HFFc6 (cell line): ENCODE measurements at regions not wholly inside any gene's neighbourhood (a gene's known extent, or its start where the extent isn't known, plus 50 kb on each side); places are given as distances from the start of the nearest gene placed in this dataset.

ENCODE experiments used
- DNase-seq: peaks from one replicate; pipeline ENCODE4 v3.0.0-alpha.2; 2018
- H3K27ac Mint-ChIP-seq: 2 replicates; pipeline ENCODE4 v1.8.0; 2020; ENCODE audit warnings: mild to moderate bottlenecking, mixed read lengths
- H3K27me3 Mint-ChIP-seq: 2 replicates; pipeline ENCODE4 v1.8.0; 2021; ENCODE audit warnings: mild to moderate bottlenecking, moderate library complexity, mixed read lengths; ENCODE audit not compliant: insufficient read depth
- H3K36me3 Mint-ChIP-seq: 2 replicates; pipeline ENCODE4 v1.8.0; 2021; ENCODE audit warnings: low read depth, mixed read lengths
- H3K4me1 Mint-ChIP-seq: 2 replicates; pipeline ENCODE4 v1.8.0; 2020; ENCODE audit warnings: low read depth, mixed read lengths
- H3K4me3 Mint-ChIP-seq: 2 replicates; pipeline ENCODE4 v1.8.0; 2020; ENCODE audit warnings: mild to moderate bottlenecking, moderate library complexity, mixed read lengths
- H3K9me3 Mint-ChIP-seq: 2 replicates; pipeline ENCODE4 v1.8.0; 2020; ENCODE audit warnings: mild to moderate bottlenecking, mixed read lengths
- CTCF ChIP-seq: fragments of 200-600 bp; sonication (generic); IDR thresholded peaks from 2 replicates; pipeline ENCODE4 v1.5.0; 2021; ENCODE audit warnings: antibody characterized with exemption, mild to moderate bottlenecking

- DNase-seq = no peak
- Mint-ChIP-seq H3K36me3 (peaks cover 7% of the 10 kb centered on the region; the same call in 1 of the 2 replicates), H3K9me3 (no peaks in the 10 kb centered on the region; the same call in 1 of the 2 replicates), H3K4me1 (peaks cover 8% of the 10 kb centered on the region), H3K27ac (no peak overlapping the region), H3K4me3 (no peak overlapping the region), H3K27me3 (no peaks in the 10 kb centered on the region)
- TF ChIP-seq CTCF = no peak
Observed at GRCh38 chrX:141443922-141444321, 140.6 kb downstream of the SPANXA1 start.

GRCh38 chrX:141439651-141440050, 144.9 kb downstream of the SPANXA1 start:
- no peak for TF ChIP-seq CTCF
- Mint-ChIP-seq H3K27ac (peak overlapping the region; percentile 15; the same call in 1 of the 2 replicates), H3K36me3 (peaks cover 8% of the 10 kb centered on the region; the same call in 1 of the 2 replicates), H3K27me3 (no peaks in the 10 kb centered on the region), H3K4me1 (peaks cover 20% of the 10 kb centered on the region), H3K9me3 (no peaks in the 10 kb centered on the region; the same call in 1 of the 2 replicates), H3K4me3 (no peak overlapping the region; the same call in 1 of the 2 replicates)
- peak; percentile 0 for DNase-seq

GRCh38 chrX:141415889-141416288, 168.6 kb downstream of the SPANXA1 start:
- Mint-ChIP-seq H3K36me3 (no peaks in the 10 kb centered on the region; the same call in 1 of the 2 replicates), H3K4me1 (peaks cover 44% of the 10 kb centered on the region), H3K27me3 (no peaks in the 10 kb centered on the region), H3K4me3 (no peak overlapping the region), H3K27ac (no peak overlapping the region; the same call in 1 of the 2 replicates), H3K9me3 (no peaks in the 10 kb centered on the region)
- no peak for DNase-seq
- no peak for TF ChIP-seq CTCF

- Mint-ChIP-seq H3K27ac (peak overlapping the region; percentile 87), H3K36me3 (no peaks in the 10 kb centered on the region), H3K4me1 (peaks cover 60% of the 10 kb centered on the region), H3K9me3 (no peaks in the 10 kb centered on the region), H3K27me3 (no peaks in the 10 kb centered on the region), H3K4me3 (peak overlapping the region; percentile 80)
- DNase-seq = peak; percentile 76
- TF ChIP-seq CTCF = no peak
Observed at GRCh38 chrX:141405853-141406492, 163.7 kb upstream of the SPANXC start.

- Mint-ChIP-seq H3K9me3 (no peaks in the 10 kb centered on the region), H3K27ac (peak overlapping the region; percentile 87), H3K27me3 (no peaks in the 10 kb centered on the region), H3K4me3 (no peak overlapping the region), H3K36me3 (no peaks in the 10 kb centered on the region), H3K4me1 (peaks cover 65% of the 10 kb centered on the region)
- no peak for TF ChIP-seq CTCF
- no peak for DNase-seq
Observed at GRCh38 chrX:141405486-141405852, 163.2 kb upstream of the SPANXC start.
